ENCODE measurements at regions not wholly inside any gene's neighbourhood (a gene's known extent, or its start where the extent isn't known, plus 50 kb on each side); places are given as distances from the start of the nearest gene placed in this dataset.

- Histone ChIP-seq H3K4me1 (replicated peaks in 1 of 4; ENCODE audit: control insufficient read depth in 3 of 4, insufficient read depth in 4 of 4, low read length in 3 of 4) (no peaks in the 10 kb centered on the region; a peak in 1 of 7 replicates), H3K4me2 (ENCODE audit: insufficient read depth in 1 of 2, low read depth in 2 of 2, low read length in 2 of 2) (no peak overlapping the region), H3K23me2 (ENCODE audit: low read depth, low read length) (no peaks in the 10 kb centered on the region), H3K79me2 (ENCODE audit: control insufficient read depth in 1 of 2, insufficient read depth in 2 of 2, low read length in 2 of 2) (no peaks in the 10 kb centered on the region), H4K5ac (ENCODE audit: insufficient read length, low read depth, low read length) (no peak overlapping the region), H3K23ac (ENCODE audit: insufficient read length) (no peak overlapping the region), H3K79me1 (ENCODE audit: low read depth, low read length) (no peaks in the 10 kb centered on the region), H2BK15ac (ENCODE audit: low read length) (no peak overlapping the region), H4K91ac (replicated peaks; ENCODE audit: insufficient read length, low read length) (no peak overlapping the region), H3K56ac (replicated peaks; ENCODE audit: insufficient read length, low read depth, low read length) (no peak overlapping the region), H2BK5ac (ENCODE audit: low read depth, low read length) (no peak overlapping the region), H2AFZ (ENCODE audit: low read length) (no peak overlapping the region), H3K9me3 (ENCODE audit: insufficient read depth in 2 of 2, low read depth in 1 of 2, low read length in 1 of 2) (no peaks in the 10 kb centered on the region), H3K18ac (ENCODE audit: extremely low read depth, low read length) (no peak overlapping the region), H4K8ac (ENCODE audit: extremely low read depth, insufficient read depth, low read length) (no peak overlapping the region), H3K4me3 (ENCODE audit: extremely low read depth in 1 of 4, insufficient read depth in 2 of 4, low read depth in 3 of 4, low read length in 4 of 4) (no peak overlapping the region), H2BK12ac (ENCODE audit: low read depth, low read length) (no peak overlapping the region), H3K27ac (ENCODE audit: low read depth, low read length) (no peak overlapping the region; the same call in 1 of the 2 replicates), H2BK120ac (replicated peaks; ENCODE audit: low read depth, low read length) (no peak overlapping the region), H3K4ac (replicated peaks; ENCODE audit: insufficient read length, low read depth, low read length) (no peak overlapping the region), H3K9ac (replicated peaks in 1 of 4; ENCODE audit: extremely low read depth in 1 of 4, low read depth in 3 of 4, low read length in 3 of 4) (no peak overlapping the region), H2AK5ac (ENCODE audit: low read depth, low read length) (no peak overlapping the region), H3K36me3 (ENCODE audit: control insufficient read depth in 2 of 4, insufficient read depth in 4 of 4, low read length in 3 of 4) (no peaks in the 10 kb centered on the region), H4K20me1 (replicated peaks in 1 of 2; ENCODE audit: control insufficient read depth in 1 of 2, insufficient read depth in 2 of 2, low read length in 2 of 2) (no peaks in the 10 kb centered on the region), H2BK20ac (ENCODE audit: low read length) (no peak overlapping the region), H3K27me3 (replicated peaks in 1 of 4; ENCODE audit: control insufficient read depth in 3 of 4, extremely low read depth in 1 of 4, insufficient read depth in 3 of 4, low read length in 3 of 4) (no peaks in the 10 kb centered on the region), H3K14ac (ENCODE audit: insufficient read length) (no peak overlapping the region)
- 97% methylated on average over 8 of the region's 8 CpGs; no CpG with 5 or more reads in 1 of the 2 experiments for WGBS, 2 experiments (ENCODE audit: extremely low coverage in 1 of 2, insufficient coverage in 1 of 2, insufficient read length in 1 of 2, insufficient replicate concordance in 2 of 2, low coverage in 1 of 2, low lambda C conversion rate in 2 of 2, missing lambda C conversion rate in 1 of 2)
- no peak for DNase-seq (ENCODE audit: low read depth in 1 of 2, low spot score in 2 of 2)
- POLR2A ChIA-PET (ENCODE audit: partially characterized antibody) = no interaction called here
- TF ChIP-seq RXRA (IDR thresholded peaks at IDR 0.05; ENCODE audit: insufficient read depth, low read depth, low read length) (no peak), RNF2 (IDR thresholded peaks at IDR 0.05; ENCODE audit: borderline replicate concordance, low read depth, low read length, missing control alignments, poor library complexity, severe bottlenecking) (no peak), SP1 (IDR thresholded peaks at IDR 0.05; ENCODE audit: low read depth, low read length) (no peak), MAFK (IDR thresholded peaks at IDR 0.05; ENCODE audit: low read depth, low read length) (no peak), BCL11A (IDR thresholded peaks at IDR 0.05; ENCODE audit: low read depth in 2 of 2, low read length in 2 of 2) (no peak), GABPA (IDR thresholded peaks at IDR 0.05; ENCODE audit: borderline replicate concordance, insufficient read depth, low read length) (no peak), RFX5 (IDR thresholded peaks at IDR 0.05; ENCODE audit: borderline replicate concordance, low read depth, low read length) (no peak), CBX8 (IDR thresholded peaks at IDR 0.05; ENCODE audit: borderline replicate concordance, low read depth, low read length) (no peak)
- TF ChIP-seq, protein P1, sequence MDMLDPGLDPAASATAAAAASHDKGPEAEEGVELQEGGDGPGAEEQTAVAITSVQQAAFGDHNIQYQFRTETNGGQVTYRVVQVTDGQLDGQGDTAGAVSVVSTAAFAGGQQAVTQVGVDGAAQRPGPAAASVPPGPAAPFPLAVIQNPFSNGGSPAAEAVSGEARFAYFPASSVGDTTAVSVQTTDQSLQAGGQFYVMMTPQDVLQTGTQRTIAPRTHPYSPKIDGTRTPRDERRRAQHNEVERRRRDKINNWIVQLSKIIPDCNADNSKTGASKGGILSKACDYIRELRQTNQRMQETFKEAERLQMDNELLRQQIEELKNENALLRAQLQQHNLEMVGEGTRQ (IDR thresholded peaks at IDR 0.05; ENCODE audit: low read length) = no peak
- CTCF ChIA-PET (ENCODE audit: partially characterized antibody) = no interaction called here
- FAIRE-seq = no peak
These were observed 371.6 kb downstream of the MCTP2 start for GRCh38 chr15:94602754-94603470.

Measured in H1 (cell line).